CD4-positive, alpha-beta T cell treated with Interleukin-21 for 1 hour (primary cell): ENCODE measurements at regions not wholly inside any gene's neighbourhood (a gene's known extent, or its start where the extent isn't known, plus 50 kb on each side); places are given as distances from the start of the nearest gene placed in this dataset.
"Not testable (repeated sequence)": the region's sequence is repeated elsewhere in the genome, so short reads cannot be mapped to it uniquely, and the experiment has no call there.

Experiments
- DNase-seq: peaks from one replicate; pipeline ENCODE4 v3.0.0-alpha.2; 2020

GRCh38 chr2:39995005-39995737 is 216.1 kb upstream of the THUMPD2 start:
- DNase-seq, result no peak

GRCh38 chr2:39994151-39994550 is 215.1 kb upstream of the THUMPD2 start:
- no peak for DNase-seq

GRCh38 chr2:39991298-39991697 is 212.2 kb upstream of the THUMPD2 start:
- no peak for DNase-seq

GRCh38 chr2:39990335-39990900 is 211.4 kb upstream of the THUMPD2 start:
- no peak for DNase-seq

GRCh38 chr2:39989888-39990287 is 210.8 kb upstream of the THUMPD2 start:
- DNase-seq, result no peak

- no peak for DNase-seq
Measured at GRCh38 chr2:39981883-39982311, 202.8 kb upstream of the THUMPD2 start.

GRCh38 chr2:39975476-39976020 is 196.5 kb upstream of the THUMPD2 start:
- DNase-seq, result no peak

GRCh38 chr2:39968037-39968436 is 189.0 kb upstream of the THUMPD2 start:
- DNase-seq, result no peak

- DNase-seq, result not testable (repeated sequence)
Measured at GRCh38 chr2:39960681-39961080, 181.6 kb upstream of the THUMPD2 start.

- DNase-seq, result no peak
Measured at GRCh38 chr2:39954346-39954745, 175.3 kb upstream of the THUMPD2 start.

GRCh38 chr2:39949131-39949530 is 170.1 kb upstream of the THUMPD2 start:
- DNase-seq, result no peak

GRCh38 chr2:39948016-39948719 is 169.1 kb upstream of the THUMPD2 start:
- no peak for DNase-seq

GRCh38 chr2:39947294-39948015 is 168.4 kb upstream of the THUMPD2 start:
- DNase-seq, result no peak

GRCh38 chr2:39942950-39943349 is 163.9 kb upstream of the THUMPD2 start:
- DNase-seq, result no peak

- no peak for DNase-seq
Measured at GRCh38 chr2:39938035-39938835, 159.2 kb upstream of the THUMPD2 start.

GRCh38 chr2:39937621-39938020 is 158.6 kb upstream of the THUMPD2 start:
- no peak for DNase-seq

- no peak for DNase-seq
Measured at GRCh38 chr2:39934851-39935250, 155.8 kb upstream of the THUMPD2 start.

GRCh38 chr2:39933196-39933595 is 154.1 kb upstream of the THUMPD2 start:
- DNase-seq, result no peak

- no peak for DNase-seq
Measured at GRCh38 chr2:39932198-39932597, 153.1 kb upstream of the THUMPD2 start.

GRCh38 chr2:39930175-39930917 is 151.3 kb upstream of the THUMPD2 start:
- no peak for DNase-seq

GRCh38 chr2:39929531-39929930 is 150.5 kb upstream of the THUMPD2 start:
- DNase-seq, result no peak

GRCh38 chr2:39925312-39925711 is 146.3 kb upstream of the THUMPD2 start:
- no peak for DNase-seq
